Astrocyte of the spinal cord (primary cell): ENCODE measurements at regions not wholly inside any gene's neighbourhood (a gene's known extent, or its start where the extent isn't known, plus 50 kb on each side); places are given as distances from the start of the nearest gene placed in this dataset.
A peak's percentile ranks its signal among the peaks of the same experiment; 100 is the strongest.

ENCODE experiments used
- DNase-seq: peaks from one replicate; pipeline ENCODE4 v3.0.0; 2011; ENCODE audit warnings: low read depth, low spot score
- H3K4me3 ChIP-seq: 2 replicates; pipeline ENCODE4 v1.5.1; 2011; ENCODE audit warnings: low read depth, mild to moderate bottlenecking, low read length, moderate library complexity
- CTCF ChIP-seq: IDR thresholded peaks from 2 replicates; pipeline ENCODE4 v1.5.1; 2012; ENCODE audit warnings: low read depth, mild to moderate bottlenecking, low read length, inconsistent platforms
- in situ Hi-C: cut with HindIII; loops from 2 replicates; pipeline ENCODE4 v1.10.0; 2017; ENCODE audit warnings: low sequenced_read_pairs

GRCh38 chr18:64490207-64490606 lies 341.3 kb upstream of the LINC00305 start:
- H3K4me3 ChIP-seq, result no peak overlapping the region
- in situ Hi-C loops, result no loop called here
- no peak for TF ChIP-seq CTCF
- no peak for DNase-seq

- TF ChIP-seq CTCF, result no peak
- H3K4me3 ChIP-seq, result no peak overlapping the region
- DNase-seq, result no peak
- in situ Hi-C loops, result no loop called here
These were observed 339.8 kb upstream of the LINC00305 start for GRCh38 chr18:64488698-64489097.

GRCh38 chr18:64474773-64475172 lies 325.9 kb upstream of the LINC00305 start:
- no peak for TF ChIP-seq CTCF
- no peak for DNase-seq
- in situ Hi-C loops, result no loop called here
- H3K4me3 ChIP-seq, result no peak overlapping the region

- in situ Hi-C loops, result no loop called here
- TF ChIP-seq CTCF, result no peak
- DNase-seq, result peak; percentile 16
- H3K4me3 ChIP-seq, result no peak overlapping the region
These were observed 325.4 kb upstream of the LINC00305 start for GRCh38 chr18:64474255-64474654.

- in situ Hi-C loops, result no loop called here
- no peak overlapping the region for H3K4me3 ChIP-seq
- no peak for TF ChIP-seq CTCF
- DNase-seq, result no peak
These were observed 300.5 kb upstream of the LINC00305 start for GRCh38 chr18:64449434-64449833.

GRCh38 chr18:64444819-64445218 lies 295.9 kb upstream of the LINC00305 start:
- no peak overlapping the region for H3K4me3 ChIP-seq
- DNase-seq, result no peak
- TF ChIP-seq CTCF, result no peak
- in situ Hi-C loops, result no loop called here

- no peak for DNase-seq
- no peak for TF ChIP-seq CTCF
- in situ Hi-C loops, result no loop called here
- H3K4me3 ChIP-seq, result no peak overlapping the region
These were observed 289.3 kb upstream of the LINC00305 start for GRCh38 chr18:64438178-64438577.
